ENCODE measurements at regions not wholly inside any gene's neighbourhood (a gene's known extent, or its start where the extent isn't known, plus 50 kb on each side); places are given as distances from the start of the nearest gene placed in this dataset.

- FAIRE-seq, result no peak
- no peak for TF ChIP-seq POLR2A (IDR thresholded peaks at IDR 0.05; ENCODE audit: low read depth, low read length)
- no peak for DNase-seq (ENCODE audit: insufficient read length, low spot score)
These were observed 505.2 kb downstream of the BCL11B start for GRCh38 chr14:98766818-98767217.

- FAIRE-seq (no peak), DNase-seq (ENCODE audit: insufficient read length, low spot score) (no peak)
- no peak for TF ChIP-seq POLR2A (IDR thresholded peaks at IDR 0.05; ENCODE audit: low read depth, low read length)
These were observed 502.7 kb downstream of the BCL11B start for GRCh38 chr14:98769326-98769725.

GRCh38 chr14:98770151-98770550 lies 501.8 kb downstream of the BCL11B start:
- FAIRE-seq (no peak), DNase-seq (ENCODE audit: insufficient read length, low spot score) (no peak)
- no peak for TF ChIP-seq POLR2A (IDR thresholded peaks at IDR 0.05; ENCODE audit: low read depth, low read length)

- no peak for DNase-seq (ENCODE audit: insufficient read length, low spot score)
- TF ChIP-seq POLR2A (IDR thresholded peaks at IDR 0.05; ENCODE audit: low read depth, low read length), result no peak
- FAIRE-seq, result no peak
These were observed 498.2 kb downstream of the BCL11B start for GRCh38 chr14:98773814-98774213.

- TF ChIP-seq POLR2A (IDR thresholded peaks at IDR 0.05; ENCODE audit: low read depth, low read length), result no peak
- DNase-seq (ENCODE audit: insufficient read length, low spot score), result no peak
- FAIRE-seq, result no peak
These were observed 496.1 kb downstream of the BCL11B start for GRCh38 chr14:98775892-98776291.

- TF ChIP-seq POLR2A (IDR thresholded peaks at IDR 0.05; ENCODE audit: low read depth, low read length), result no peak
- FAIRE-seq, result no peak
- no peak for DNase-seq (ENCODE audit: insufficient read length, low spot score)
These were observed 489.9 kb downstream of the BCL11B start for GRCh38 chr14:98782062-98782461.

GRCh38 chr14:98785578-98785977 lies 486.4 kb downstream of the BCL11B start:
- no peak for FAIRE-seq
- no peak for TF ChIP-seq POLR2A (IDR thresholded peaks at IDR 0.05; ENCODE audit: low read depth, low read length)
- DNase-seq (ENCODE audit: insufficient read length, low spot score), result no peak

GRCh38 chr14:98786456-98786855 lies 485.5 kb downstream of the BCL11B start:
- FAIRE-seq (no peak), DNase-seq (ENCODE audit: insufficient read length, low spot score) (no peak)
- no peak for TF ChIP-seq POLR2A (IDR thresholded peaks at IDR 0.05; ENCODE audit: low read depth, low read length)

- FAIRE-seq (no peak), DNase-seq (ENCODE audit: insufficient read length, low spot score) (no peak)
- no peak for TF ChIP-seq POLR2A (IDR thresholded peaks at IDR 0.05; ENCODE audit: low read depth, low read length)
These were observed 480.3 kb downstream of the BCL11B start for GRCh38 chr14:98791661-98792060.

GRCh38 chr14:98792171-98792570 lies 479.8 kb downstream of the BCL11B start:
- DNase-seq (ENCODE audit: insufficient read length, low spot score), result no peak
- no peak for FAIRE-seq
- no peak for TF ChIP-seq POLR2A (IDR thresholded peaks at IDR 0.05; ENCODE audit: low read depth, low read length)

- FAIRE-seq (no peak), DNase-seq (ENCODE audit: insufficient read length, low spot score) (no peak)
These were observed 473.9 kb downstream of the BCL11B start for GRCh38 chr14:98798099-98798498.

GRCh38 chr14:98799891-98800290 lies 472.1 kb downstream of the BCL11B start:
- TF ChIP-seq POLR2A (IDR thresholded peaks at IDR 0.05; ENCODE audit: low read depth, low read length), result no peak
- DNase-seq (ENCODE audit: insufficient read length, low spot score) (no peak), FAIRE-seq (no peak)

More at GRCh38 chr14:98798099-98798498, 473.9 kb downstream of the BCL11B start:
- no peak for TF ChIP-seq POLR2A (IDR thresholded peaks at IDR 0.05; ENCODE audit: low read depth, low read length)

GRCh38 chr14:98802044-98802443 lies 470.0 kb downstream of the BCL11B start:
- no peak for FAIRE-seq

GRCh38 chr14:98803196-98803595 lies 468.8 kb downstream of the BCL11B start:
- FAIRE-seq (no peak), DNase-seq (ENCODE audit: insufficient read length, low spot score) (no peak)
- no peak for TF ChIP-seq POLR2A (IDR thresholded peaks at IDR 0.05; ENCODE audit: low read depth, low read length)

More at GRCh38 chr14:98802044-98802443, 470.0 kb downstream of the BCL11B start:
- no peak for TF ChIP-seq POLR2A (IDR thresholded peaks at IDR 0.05; ENCODE audit: low read depth, low read length)
- DNase-seq (ENCODE audit: insufficient read length, low spot score), result no peak

GRCh38 chr14:98808494-98809407 lies 463.2 kb downstream of the BCL11B start:
- FAIRE-seq, result no peak
- no peak for TF ChIP-seq POLR2A (IDR thresholded peaks at IDR 0.05; ENCODE audit: low read depth, low read length)
- DNase-seq (ENCODE audit: insufficient read length, low spot score), result no peak

Data from H54 (cell line).